Cardiac fibroblast (primary cell): ENCODE measurements at regions not wholly inside any gene's neighbourhood (a gene's known extent, or its start where the extent isn't known, plus 50 kb on each side); places are given as distances from the start of the nearest gene placed in this dataset.
"Not testable (repeated sequence)": the region's sequence is repeated elsewhere in the genome, so short reads cannot be mapped to it uniquely, and the experiment has no call there.

Experiments used
- DNase-seq, 2 donors: peaks; one replicate each; pipeline versions ENCODE4 v3.0.0 to v3.0.0-alpha.2; 2010; ENCODE audit warnings: low read depth in 2 of 2
- H3K4me3 ChIP-seq, 2 donors: replicated peaks in 1 of 2; 1 replicate in 1 of 2; 2 replicates in 1 of 2; pipeline ENCODE4 v1.5.1; 2011; ENCODE audit warnings: low read depth in 2 of 2, low read length in 2 of 2, mild to moderate bottlenecking in 2 of 2, moderate library complexity in 1 of 2
- CTCF ChIP-seq: IDR thresholded peaks from one replicate; pipeline ENCODE4 v1.5.1; 2011; ENCODE audit warnings: low read depth, mild to moderate bottlenecking, low read length, inconsistent platforms

GRCh38 chr1:242886137-242886536 is 361.6 kb upstream of the PLD5 start:
- DNase-seq: no peak
- TF ChIP-seq CTCF: no peak
- no peak overlapping the region for H3K4me3 ChIP-seq

- not testable (repeated sequence) for DNase-seq, H3K4me3 ChIP-seq
Measured at GRCh38 chr1:242880022-242880421, 355.5 kb upstream of the PLD5 start.

- H3K4me3 ChIP-seq: no peak overlapping the region
- no peak for TF ChIP-seq CTCF
- DNase-seq: no peak
Measured at GRCh38 chr1:242877743-242878142, 353.2 kb upstream of the PLD5 start.

GRCh38 chr1:242877229-242877628 is 352.7 kb upstream of the PLD5 start:
- no peak for DNase-seq
- no peak for TF ChIP-seq CTCF
- H3K4me3 ChIP-seq: no peak overlapping the region

GRCh38 chr1:242876030-242876429 is 351.5 kb upstream of the PLD5 start:
- no peak for TF ChIP-seq CTCF
- no peak for DNase-seq
- no peak overlapping the region for H3K4me3 ChIP-seq

- no peak for TF ChIP-seq CTCF
- no peak for DNase-seq
- H3K4me3 ChIP-seq: no peak overlapping the region
Measured at GRCh38 chr1:242873661-242874060, 349.2 kb upstream of the PLD5 start.

GRCh38 chr1:242872521-242872920 is 348.0 kb upstream of the PLD5 start:
- no peak for DNase-seq
- no peak for TF ChIP-seq CTCF
- H3K4me3 ChIP-seq: no peak overlapping the region
